Liver (tissue), 3 donors: ENCODE measurements at regions not wholly inside any gene's neighbourhood (a gene's known extent, or its start where the extent isn't known, plus 50 kb on each side); places are given as distances from the start of the nearest gene placed in this dataset.

ENCODE experiments used
- EGR1 ChIP-seq, 2 donors: IDR thresholded peaks; 2 replicates each; pipeline ENCODE4 v1.6.1; 2016 to 2018; ENCODE audit warnings: antibody characterized with exemption in 2 of 2, low read depth in 2 of 2
- HNF4G ChIP-seq: IDR thresholded peaks from 2 replicates; pipeline ENCODE4 v1.6.1; 2016; ENCODE audit warnings: antibody characterized with exemption
- TAF1 ChIP-seq: conservative IDR thresholded peaks from 2 replicates; pipeline ENCODE4 v1.6.1; 2016; ENCODE audit warnings: antibody characterized with exemption, mild to moderate bottlenecking
- TF ChIP-seq, protein P1 (sequence below): fragments of 150-350 bp; IDR thresholded peaks from 2 replicates; pipeline ENCODE4 v1.5.1; 2017; ENCODE audit warnings: improper control_type of control experiment, low read depth, low read length; ENCODE audit not compliant: missing input control
- donor health status: healthy.
- donor health status: healthy.

DNA sequence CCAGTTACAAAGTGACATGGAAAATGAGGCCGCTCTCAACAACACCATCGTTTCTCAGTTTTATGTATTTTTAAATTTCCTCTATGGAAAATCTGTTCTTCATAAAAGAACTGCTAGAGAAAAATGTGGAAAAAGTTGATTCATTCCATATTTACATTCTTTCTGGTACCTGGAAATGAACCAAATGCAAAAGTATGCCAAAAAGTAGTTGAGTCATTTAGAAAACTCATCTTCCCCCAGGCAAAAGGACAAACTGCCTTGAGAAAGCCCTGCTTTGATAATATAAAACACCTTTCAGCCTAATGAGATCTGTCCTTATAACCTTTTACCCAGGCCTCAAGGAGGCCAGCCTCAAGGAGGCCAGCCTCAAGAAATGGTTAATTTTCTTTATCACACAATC, 283.0 kb upstream of the VEPH1 start:
- TF ChIP-seq EGR1 (IDR thresholded peaks at IDR 0.05; ENCODE audit: low read depth in 2 of 2) (no peak), TAF1 (no peak), HNF4G (no peak)
- TF ChIP-seq, protein P1, sequence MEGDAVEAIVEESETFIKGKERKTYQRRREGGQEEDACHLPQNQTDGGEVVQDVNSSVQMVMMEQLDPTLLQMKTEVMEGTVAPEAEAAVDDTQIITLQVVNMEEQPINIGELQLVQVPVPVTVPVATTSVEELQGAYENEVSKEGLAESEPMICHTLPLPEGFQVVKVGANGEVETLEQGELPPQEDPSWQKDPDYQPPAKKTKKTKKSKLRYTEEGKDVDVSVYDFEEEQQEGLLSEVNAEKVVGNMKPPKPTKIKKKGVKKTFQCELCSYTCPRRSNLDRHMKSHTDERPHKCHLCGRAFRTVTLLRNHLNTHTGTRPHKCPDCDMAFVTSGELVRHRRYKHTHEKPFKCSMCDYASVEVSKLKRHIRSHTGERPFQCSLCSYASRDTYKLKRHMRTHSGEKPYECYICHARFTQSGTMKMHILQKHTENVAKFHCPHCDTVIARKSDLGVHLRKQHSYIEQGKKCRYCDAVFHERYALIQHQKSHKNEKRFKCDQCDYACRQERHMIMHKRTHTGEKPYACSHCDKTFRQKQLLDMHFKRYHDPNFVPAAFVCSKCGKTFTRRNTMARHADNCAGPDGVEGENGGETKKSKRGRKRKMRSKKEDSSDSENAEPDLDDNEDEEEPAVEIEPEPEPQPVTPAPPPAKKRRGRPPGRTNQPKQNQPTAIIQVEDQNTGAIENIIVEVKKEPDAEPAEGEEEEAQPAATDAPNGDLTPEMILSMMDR = no peak
